Activated naive CD8-positive, alpha-beta T cell treated with anti-CD3 and anti-CD28 coated beads, Interleukin-2, amount 10 ng/mL, durations not matched to agents 7 days and 5 days (primary cell): ENCODE measurements at regions not wholly inside any gene's neighbourhood (a gene's known extent, or its start where the extent isn't known, plus 50 kb on each side); places are given as distances from the start of the nearest gene placed in this dataset.

Source experiments
- ATAC-seq: fragments of 150-1000 bp; cut with Tn5 transposase; one replicate; pipeline ENCODE4 v1.10.0; 2021; ENCODE audit warnings: low read depth, moderate library complexity
- POLR2A ChIA-PET: fragments of 350-600 bp; sonication (Branson Sonifier 250); formaldehyde crosslinking; loops from one replicate; lab custom pipeline; 2021; ENCODE audit warnings: antibody characterized with exemption; lab: Charles Lee
- DNase-seq: peaks from one replicate; pipeline ENCODE4 v3.0.0; 2021
- H3K27ac Mint-ChIP-seq: one replicate; pipeline ENCODE4 v1.8.0; 2022; ENCODE audit warnings: mild to moderate bottlenecking, mixed read lengths
- H3K27me3 Mint-ChIP-seq: one replicate; pipeline ENCODE4 v1.8.0; 2022; ENCODE audit warnings: mild to moderate bottlenecking, moderate library complexity, mixed read lengths
- H3K36me3 Mint-ChIP-seq: one replicate; pipeline ENCODE4 v1.8.0; 2021; ENCODE audit warnings: mild to moderate bottlenecking, mixed read lengths
- H3K4me1 Mint-ChIP-seq: one replicate; pipeline ENCODE4 v1.8.0; 2021; ENCODE audit warnings: mixed read lengths
- H3K4me3 Mint-ChIP-seq: one replicate; pipeline ENCODE4 v1.8.0; 2022; ENCODE audit warnings: mild to moderate bottlenecking, moderate library complexity, mixed read lengths
- H3K9me3 Mint-ChIP-seq: one replicate; pipeline ENCODE4 v1.8.0; 2021; ENCODE audit warnings: mixed read lengths

GRCh38 chr3:113136071-113136470 is 75.3 kb upstream of the BOC start:
- peaks cover 1% of the 10 kb centered on the region for H3K9me3 Mint-ChIP-seq
- no peak for ATAC-seq

GRCh38 chr3:113136544-113136943 is 74.8 kb upstream of the BOC start:
- H3K9me3 Mint-ChIP-seq, result peaks cover 1% of the 10 kb centered on the region
- POLR2A ChIA-PET, result no interaction called here
- no peak overlapping the region for H3K4me3 Mint-ChIP-seq
- H3K27me3 Mint-ChIP-seq, result peaks cover 6% of the 10 kb centered on the region
- no peaks in the 10 kb centered on the region for H3K4me1 Mint-ChIP-seq
- H3K36me3 Mint-ChIP-seq, result no peaks in the 10 kb centered on the region
- no peak overlapping the region for H3K27ac Mint-ChIP-seq
- DNase-seq, result no peak
- no peak for ATAC-seq

More at GRCh38 chr3:113136071-113136470, 75.3 kb upstream of the BOC start:
- H3K36me3 Mint-ChIP-seq, result no peaks in the 10 kb centered on the region
- no peaks in the 10 kb centered on the region for H3K4me1 Mint-ChIP-seq
- no peak for DNase-seq
- peaks cover 6% of the 10 kb centered on the region for H3K27me3 Mint-ChIP-seq
- no peak overlapping the region for H3K27ac Mint-ChIP-seq
- POLR2A ChIA-PET, result no interaction called here
- no peak overlapping the region for H3K4me3 Mint-ChIP-seq

- DNase-seq (no peak), ATAC-seq (no peak)
- H3K4me3 Mint-ChIP-seq, result no peak overlapping the region
- H3K27ac Mint-ChIP-seq, result no peak overlapping the region
- H3K4me1 Mint-ChIP-seq, result no peaks in the 10 kb centered on the region
- H3K9me3 Mint-ChIP-seq, result peaks cover 1% of the 10 kb centered on the region
- no peaks in the 10 kb centered on the region for H3K36me3 Mint-ChIP-seq
- POLR2A ChIA-PET, result no interaction called here
- peaks cover 6% of the 10 kb centered on the region for H3K27me3 Mint-ChIP-seq
These were observed 72.3 kb upstream of the BOC start for GRCh38 chr3:113138839-113139743.

GRCh38 chr3:113140876-113141275 is 70.5 kb upstream of the BOC start:
- no peak for ATAC-seq
- Mint-ChIP-seq H3K4me3 (no peak overlapping the region), H3K4me1 (no peaks in the 10 kb centered on the region), H3K9me3 (peaks cover 1% of the 10 kb centered on the region), H3K27ac (no peak overlapping the region), H3K36me3 (no peaks in the 10 kb centered on the region), H3K27me3 (peaks cover 7% of the 10 kb centered on the region)
- POLR2A ChIA-PET, result no interaction called here
- DNase-seq, result no peak

GRCh38 chr3:113141543-113141942 is 69.8 kb upstream of the BOC start:
- peaks cover 1% of the 10 kb centered on the region for H3K9me3 Mint-ChIP-seq
- H3K36me3 Mint-ChIP-seq, result no peaks in the 10 kb centered on the region
- ATAC-seq (no peak), DNase-seq (no peak)
- H3K27me3 Mint-ChIP-seq, result peaks cover 11% of the 10 kb centered on the region
- H3K27ac Mint-ChIP-seq, result no peak overlapping the region
- no peaks in the 10 kb centered on the region for H3K4me1 Mint-ChIP-seq
- POLR2A ChIA-PET, result no interaction called here
- no peak overlapping the region for H3K4me3 Mint-ChIP-seq

- no peak overlapping the region for H3K27ac Mint-ChIP-seq
- H3K9me3 Mint-ChIP-seq, result peaks cover under 1% of the 10 kb centered on the region
- ATAC-seq (no peak), DNase-seq (no peak)
- peaks cover 11% of the 10 kb centered on the region for H3K27me3 Mint-ChIP-seq
- H3K4me1 Mint-ChIP-seq, result no peaks in the 10 kb centered on the region
- POLR2A ChIA-PET, result no interaction called here
- no peaks in the 10 kb centered on the region for H3K36me3 Mint-ChIP-seq
- H3K4me3 Mint-ChIP-seq, result no peak overlapping the region
These were observed 68.9 kb upstream of the BOC start for GRCh38 chr3:113142476-113142875.

GRCh38 chr3:113143353-113143752 is 68.0 kb upstream of the BOC start:
- Mint-ChIP-seq H3K27me3 (peaks cover 6% of the 10 kb centered on the region), H3K36me3 (no peaks in the 10 kb centered on the region), H3K4me1 (no peaks in the 10 kb centered on the region), H3K27ac (no peak overlapping the region), H3K4me3 (no peak overlapping the region), H3K9me3 (no peaks in the 10 kb centered on the region)
- POLR2A ChIA-PET, result no interaction called here
- ATAC-seq (no peak), DNase-seq (no peak)

- Mint-ChIP-seq H3K4me1 (no peaks in the 10 kb centered on the region), H3K27me3 (peaks cover 9% of the 10 kb centered on the region), H3K9me3 (no peaks in the 10 kb centered on the region), H3K4me3 (no peak overlapping the region), H3K36me3 (no peaks in the 10 kb centered on the region), H3K27ac (no peak overlapping the region)
- POLR2A ChIA-PET, result no interaction called here
- DNase-seq (no peak), ATAC-seq (no peak)
These were observed 63.6 kb upstream of the BOC start for GRCh38 chr3:113147681-113148261.

- Mint-ChIP-seq H3K27ac (no peak overlapping the region), H3K4me3 (no peak overlapping the region), H3K27me3 (peaks cover 9% of the 10 kb centered on the region), H3K9me3 (no peaks in the 10 kb centered on the region), H3K4me1 (no peaks in the 10 kb centered on the region), H3K36me3 (no peaks in the 10 kb centered on the region)
- DNase-seq, result no peak
- ATAC-seq, result no peak
- POLR2A ChIA-PET, result no interaction called here
These were observed 63.1 kb upstream of the BOC start for GRCh38 chr3:113148284-113148683.

GRCh38 chr3:113150250-113150649 is 61.1 kb upstream of the BOC start:
- no peaks in the 10 kb centered on the region for H3K36me3 Mint-ChIP-seq
- DNase-seq (no peak), ATAC-seq (no peak)
- H3K4me1 Mint-ChIP-seq, result no peaks in the 10 kb centered on the region
- peaks cover 11% of the 10 kb centered on the region for H3K27me3 Mint-ChIP-seq
- H3K9me3 Mint-ChIP-seq, result no peaks in the 10 kb centered on the region
- H3K4me3 Mint-ChIP-seq, result no peak overlapping the region
- no peak overlapping the region for H3K27ac Mint-ChIP-seq
- POLR2A ChIA-PET, result no interaction called here

- Mint-ChIP-seq H3K27ac (no peak overlapping the region), H3K36me3 (no peaks in the 10 kb centered on the region), H3K4me3 (no peak overlapping the region), H3K9me3 (no peaks in the 10 kb centered on the region), H3K4me1 (no peaks in the 10 kb centered on the region), H3K27me3 (peaks cover 5% of the 10 kb centered on the region)
- ATAC-seq (no peak), DNase-seq (no peak)
- POLR2A ChIA-PET, result no interaction called here
These were observed 59.8 kb upstream of the BOC start for GRCh38 chr3:113151461-113152031.

- Mint-ChIP-seq H3K4me1 (no peaks in the 10 kb centered on the region), H3K9me3 (no peaks in the 10 kb centered on the region), H3K27me3 (peaks cover 5% of the 10 kb centered on the region)
These were observed 58.5 kb upstream of the BOC start for GRCh38 chr3:113152849-113153248.

GRCh38 chr3:113153499-113154107 is 57.8 kb upstream of the BOC start:
- Mint-ChIP-seq H3K36me3 (no peaks in the 10 kb centered on the region), H3K4me1 (no peaks in the 10 kb centered on the region), H3K4me3 (no peak overlapping the region), H3K9me3 (no peaks in the 10 kb centered on the region), H3K27ac (no peak overlapping the region), H3K27me3 (peaks cover 5% of the 10 kb centered on the region)
- ATAC-seq (no peak), DNase-seq (no peak)
- POLR2A ChIA-PET, result no interaction called here

More at GRCh38 chr3:113152849-113153248, 58.5 kb upstream of the BOC start:
- Mint-ChIP-seq H3K36me3 (no peaks in the 10 kb centered on the region), H3K27ac (no peak overlapping the region), H3K4me3 (no peak overlapping the region)
- DNase-seq, result no peak
- no peak for ATAC-seq
- POLR2A ChIA-PET, result no interaction called here
